ENCODE measurements at regions not wholly inside any gene's neighbourhood (a gene's known extent, or its start where the extent isn't known, plus 50 kb on each side); places are given as distances from the start of the nearest gene placed in this dataset.

GRCh38 chrX:42684065-42684464 lies 93.9 kb downstream of the PPP1R2C start:
- no peaks in the 10 kb centered on the region for H3K27me3 Mint-ChIP-seq
- no peak for DNase-seq (ENCODE audit: extremely low spot score, unreplicated experiment)
- TF ChIP-seq, protein P1, sequence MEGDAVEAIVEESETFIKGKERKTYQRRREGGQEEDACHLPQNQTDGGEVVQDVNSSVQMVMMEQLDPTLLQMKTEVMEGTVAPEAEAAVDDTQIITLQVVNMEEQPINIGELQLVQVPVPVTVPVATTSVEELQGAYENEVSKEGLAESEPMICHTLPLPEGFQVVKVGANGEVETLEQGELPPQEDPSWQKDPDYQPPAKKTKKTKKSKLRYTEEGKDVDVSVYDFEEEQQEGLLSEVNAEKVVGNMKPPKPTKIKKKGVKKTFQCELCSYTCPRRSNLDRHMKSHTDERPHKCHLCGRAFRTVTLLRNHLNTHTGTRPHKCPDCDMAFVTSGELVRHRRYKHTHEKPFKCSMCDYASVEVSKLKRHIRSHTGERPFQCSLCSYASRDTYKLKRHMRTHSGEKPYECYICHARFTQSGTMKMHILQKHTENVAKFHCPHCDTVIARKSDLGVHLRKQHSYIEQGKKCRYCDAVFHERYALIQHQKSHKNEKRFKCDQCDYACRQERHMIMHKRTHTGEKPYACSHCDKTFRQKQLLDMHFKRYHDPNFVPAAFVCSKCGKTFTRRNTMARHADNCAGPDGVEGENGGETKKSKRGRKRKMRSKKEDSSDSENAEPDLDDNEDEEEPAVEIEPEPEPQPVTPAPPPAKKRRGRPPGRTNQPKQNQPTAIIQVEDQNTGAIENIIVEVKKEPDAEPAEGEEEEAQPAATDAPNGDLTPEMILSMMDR (conservative IDR thresholded peaks at IDR 0.05) = no peak
- no peak overlapping the region for H3K27ac Mint-ChIP-seq
- H3K4me3 Mint-ChIP-seq = no peak overlapping the region
- H3K4me1 Mint-ChIP-seq (ENCODE audit: unreplicated experiment) = peaks cover 5% of the 10 kb centered on the region
- no peaks in the 10 kb centered on the region for H3K9me3 Mint-ChIP-seq
- no peaks in the 10 kb centered on the region for H3K36me3 Mint-ChIP-seq

DNA sequence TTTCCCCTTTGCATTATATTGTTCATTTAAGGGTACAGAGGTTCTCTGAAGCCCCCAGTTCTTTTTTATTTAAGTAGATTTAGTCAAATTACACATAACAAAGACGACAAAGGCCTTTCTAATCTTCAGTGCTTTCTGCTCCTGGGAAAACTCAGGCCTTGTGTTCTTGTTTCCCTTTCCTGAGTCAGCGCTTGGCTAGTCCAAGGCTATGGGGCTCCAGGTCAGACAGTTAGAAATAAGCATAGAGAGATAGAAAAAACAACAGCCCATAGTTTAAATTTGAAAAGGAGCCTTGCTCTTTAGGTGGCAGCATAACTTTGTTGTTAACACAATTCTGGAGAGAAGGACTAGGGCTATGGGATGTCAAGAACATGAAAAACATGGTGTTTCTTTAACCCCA lies 97.3 kb downstream of the PPP1R2C start:
- TF ChIP-seq, protein P1 (conservative IDR thresholded peaks at IDR 0.05) = no peak
- H3K4me3 Mint-ChIP-seq = no peak overlapping the region
- no peak for DNase-seq (ENCODE audit: extremely low spot score, unreplicated experiment)
- H3K27ac Mint-ChIP-seq = no peak overlapping the region
- H3K4me1 Mint-ChIP-seq (ENCODE audit: unreplicated experiment) = peaks cover 5% of the 10 kb centered on the region
- no peaks in the 10 kb centered on the region for H3K9me3 Mint-ChIP-seq
- H3K27me3 Mint-ChIP-seq = no peaks in the 10 kb centered on the region
- H3K36me3 Mint-ChIP-seq = no peaks in the 10 kb centered on the region

- H3K4me1 Mint-ChIP-seq (ENCODE audit: unreplicated experiment) = peaks cover 5% of the 10 kb centered on the region
- DNase-seq (ENCODE audit: extremely low spot score, unreplicated experiment) = no peak
- H3K9me3 Mint-ChIP-seq = no peaks in the 10 kb centered on the region
- no peak overlapping the region for H3K27ac Mint-ChIP-seq
- H3K27me3 Mint-ChIP-seq = no peaks in the 10 kb centered on the region
- no peaks in the 10 kb centered on the region for H3K36me3 Mint-ChIP-seq
- H3K4me3 Mint-ChIP-seq = no peak overlapping the region
- TF ChIP-seq, protein P1 (conservative IDR thresholded peaks at IDR 0.05) = peak; percentile 27
Measured at GRCh38 chrX:42678133-42678532, 99.8 kb downstream of the PPP1R2C start.

DNA sequence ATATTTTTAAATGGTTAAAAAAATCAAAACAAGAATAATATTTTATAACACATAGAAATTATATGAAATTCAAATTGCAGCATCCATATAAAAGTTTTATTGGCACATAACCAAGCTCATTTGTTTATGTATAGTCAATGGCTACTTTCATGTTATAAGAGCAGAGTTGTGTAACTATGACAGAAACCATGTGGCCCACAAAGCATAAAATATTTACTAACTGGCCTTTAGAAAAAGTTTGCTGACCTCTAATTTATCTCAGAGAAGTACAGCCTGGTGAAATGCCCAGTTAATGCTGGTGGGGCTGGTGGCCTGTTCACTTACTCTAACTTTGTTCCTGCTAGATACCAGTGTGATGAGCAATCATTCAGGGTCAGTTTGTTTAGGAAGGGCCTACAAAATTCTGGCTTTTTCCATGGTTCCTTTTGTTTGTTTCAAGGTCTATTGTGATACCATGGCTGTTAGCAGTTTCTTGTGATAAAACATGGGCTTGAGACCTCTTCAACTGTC lies 104.6 kb downstream of the PPP1R2C start:
- TF ChIP-seq, protein P1 (conservative IDR thresholded peaks at IDR 0.05) = no peak
- Mint-ChIP-seq H3K9me3 (no peaks in the 10 kb centered on the region), H3K4me3 (no peak overlapping the region), H3K36me3 (no peaks in the 10 kb centered on the region), H3K27ac (no peak overlapping the region), H3K27me3 (no peaks in the 10 kb centered on the region), H3K4me1 (ENCODE audit: unreplicated experiment) (no peaks in the 10 kb centered on the region)
- no peak for DNase-seq (ENCODE audit: extremely low spot score, unreplicated experiment)

- Mint-ChIP-seq H3K4me3 (no peak overlapping the region), H3K36me3 (no peaks in the 10 kb centered on the region), H3K9me3 (peaks cover 4% of the 10 kb centered on the region), H3K27me3 (no peaks in the 10 kb centered on the region), H3K4me1 (ENCODE audit: unreplicated experiment) (no peaks in the 10 kb centered on the region), H3K27ac (no peak overlapping the region)
- DNase-seq (ENCODE audit: extremely low spot score, unreplicated experiment) = no peak
- TF ChIP-seq, protein P1 (conservative IDR thresholded peaks at IDR 0.05) = no peak
Measured at GRCh38 chrX:42664680-42665079, 113.3 kb downstream of the PPP1R2C start.

- H3K27ac Mint-ChIP-seq = no peak overlapping the region
- H3K4me3 Mint-ChIP-seq = no peak overlapping the region
- no peak for DNase-seq (ENCODE audit: extremely low spot score, unreplicated experiment)
- no peaks in the 10 kb centered on the region for H3K4me1 Mint-ChIP-seq (ENCODE audit: unreplicated experiment)
- H3K27me3 Mint-ChIP-seq = no peaks in the 10 kb centered on the region
- no peaks in the 10 kb centered on the region for H3K9me3 Mint-ChIP-seq
- H3K36me3 Mint-ChIP-seq = no peaks in the 10 kb centered on the region
- TF ChIP-seq, protein P1 (conservative IDR thresholded peaks at IDR 0.05) = no peak
Measured at GRCh38 chrX:42628471-42628870, 149.5 kb downstream of the PPP1R2C start.
